Liver (tissue), 8 donors: ENCODE measurements at regions not wholly inside any gene's neighbourhood (a gene's known extent, or its start where the extent isn't known, plus 50 kb on each side); places are given as distances from the start of the nearest gene placed in this dataset.

ENCODE experiments used
- DNase-seq: peaks from one replicate; pipeline ENCODE4 v3.0.0-alpha.2; 2017; ENCODE audit warnings: low spot score
- H3K27ac ChIP-seq, 2 donors: one replicate each; pipeline ENCODE4 v1.7.0; 2013; ENCODE audit warnings: inconsistent platforms in 2 of 2, low read length in 2 of 2, control low read depth in 1 of 2, low read depth in 1 of 2, mild to moderate bottlenecking in 1 of 2
- H3K27me3 ChIP-seq, 4 donors: one replicate each; pipeline versions ENCODE4 v1.6.1 to v1.7.0; 2013; ENCODE audit warnings: low read length in 3 of 4, inconsistent platforms in 1 of 4, mild to moderate bottlenecking in 1 of 4, moderate library complexity in 1 of 4; ENCODE audit not compliant: control insufficient read depth in 4 of 4, insufficient read depth in 4 of 4
- H3K36me3 ChIP-seq, 4 donors: one replicate each; pipeline versions ENCODE4 v1.6.1 to v1.7.0; 2013; ENCODE audit warnings: low read length in 3 of 4, mild to moderate bottlenecking in 3 of 4, low read depth in 1 of 4, moderate library complexity in 1 of 4; ENCODE audit not compliant: control insufficient read depth in 4 of 4, insufficient read depth in 3 of 4
- H3K4me1 ChIP-seq, 4 donors: one replicate each; pipeline versions ENCODE4 v1.6.1 to v1.7.0; 2013; ENCODE audit warnings: low read length in 3 of 4, mild to moderate bottlenecking in 3 of 4, moderate library complexity in 1 of 4; ENCODE audit not compliant: control insufficient read depth in 4 of 4, insufficient read depth in 4 of 4
- H3K4me3 ChIP-seq, 3 donors: one replicate each; pipeline versions ENCODE4 v1.6.1 to v1.7.0; 2013; ENCODE audit warnings: low read length in 3 of 3, control low read depth in 1 of 3, low read depth in 1 of 3, mild to moderate bottlenecking in 1 of 3
- H3K9ac ChIP-seq, 2 donors: one replicate each; pipeline ENCODE4 v1.7.0; 2013; ENCODE audit warnings: low read length in 2 of 2, mild to moderate bottlenecking in 2 of 2, moderate library complexity in 2 of 2, control low read depth in 1 of 2, low read depth in 1 of 2
- H3K9me3 ChIP-seq, 4 donors: one replicate each; pipeline versions ENCODE4 v1.6.1 to v1.7.0; 2013; ENCODE audit warnings: low read length in 3 of 4; ENCODE audit not compliant: control insufficient read depth in 4 of 4
- CTCF ChIP-seq: fragments of 150-350 bp; IDR thresholded peaks from 2 replicates; pipeline ENCODE4 v1.5.1; 2017; ENCODE audit warnings: improper control_type of control experiment, low read depth, low read length; ENCODE audit not compliant: missing input control
- EGR1 ChIP-seq, 2 donors: IDR thresholded peaks; 2 replicates each; pipeline ENCODE4 v1.6.1; 2016 to 2018; ENCODE audit warnings: antibody characterized with exemption in 2 of 2, low read depth in 2 of 2
- FOXA1 ChIP-seq: IDR thresholded peaks from 2 replicates; pipeline ENCODE4 v1.6.1; 2016; ENCODE audit warnings: antibody characterized with exemption
- FOXA2 ChIP-seq: IDR thresholded peaks from 2 replicates; pipeline ENCODE4 v1.6.1; 2016; ENCODE audit warnings: antibody characterized with exemption
- GABPA ChIP-seq, 2 donors: IDR thresholded peaks in 1 of 2; conservative IDR thresholded peaks in 1 of 2; 2 replicates each; pipeline ENCODE4 v1.6.1; 2016; ENCODE audit warnings: antibody characterized with exemption in 2 of 2, mild to moderate bottlenecking in 1 of 2, moderate library complexity in 1 of 2
- HNF4A ChIP-seq, 2 donors: conservative IDR thresholded peaks; 2 replicates each; pipeline ENCODE4 v1.6.1; 2016; ENCODE audit warnings: antibody characterized with exemption in 2 of 2, mild to moderate bottlenecking in 2 of 2
- HNF4G ChIP-seq: IDR thresholded peaks from 2 replicates; pipeline ENCODE4 v1.6.1; 2016; ENCODE audit warnings: antibody characterized with exemption
- NR2F2 ChIP-seq: IDR thresholded peaks from 2 replicates; pipeline ENCODE4 v1.6.1; 2016; ENCODE audit warnings: antibody characterized with exemption
- RAD21 ChIP-seq, 2 donors: IDR thresholded peaks; 2 replicates each; pipeline ENCODE4 v1.6.1; 2016; ENCODE audit warnings: antibody characterized with exemption in 2 of 2, mild to moderate bottlenecking in 2 of 2
- RXRA ChIP-seq, 2 donors: IDR thresholded peaks; 2 replicates each; pipeline ENCODE4 v1.6.1; 2017 to 2018; ENCODE audit warnings: antibody characterized with exemption in 2 of 2, mild to moderate bottlenecking in 1 of 2
- SP1 ChIP-seq: IDR thresholded peaks from 2 replicates; pipeline ENCODE4 v1.6.1; 2018; ENCODE audit warnings: antibody characterized with exemption, mild to moderate bottlenecking
- TAF1 ChIP-seq: conservative IDR thresholded peaks from 2 replicates; pipeline ENCODE4 v1.6.1; 2016; ENCODE audit warnings: antibody characterized with exemption, mild to moderate bottlenecking
- YY1 ChIP-seq: IDR thresholded peaks from 2 replicates; pipeline ENCODE4 v1.6.1; 2016; ENCODE audit warnings: antibody characterized with exemption, mild to moderate bottlenecking
- WGBS: extraction: QIAGEN DNeasy Blood & Tissue Kit; methylation state at CpG from one replicate; pipeline ENCODE4 v1.1.7; 2013; 5-methylcytosine and 5-hydroxymethylcytosine counted together
- TF ChIP-seq, protein P1 (sequence below): IDR thresholded peaks from 2 replicates; pipeline ENCODE4 v1.6.1; 2016; ENCODE audit warnings: antibody characterized with exemption
- TF ChIP-seq, protein P2 (sequence below): IDR thresholded peaks from 2 replicates; pipeline ENCODE4 v1.6.1; 2016; ENCODE audit warnings: antibody characterized with exemption, mild to moderate bottlenecking
- TF ChIP-seq, protein P3 (sequence below): IDR thresholded peaks from 2 replicates; pipeline ENCODE4 v1.6.1; 2016; ENCODE audit warnings: antibody characterized with exemption
- TF ChIP-seq, protein P4 (sequence below): IDR thresholded peaks from 2 replicates; pipeline ENCODE4 v1.6.1; 2016; ENCODE audit warnings: antibody characterized with exemption
- donor health status: healthy.
- donor health status: healthy.
- donor health status: healthy.
- donor health status: healthy.
- donor health status: healthy.

DNA sequence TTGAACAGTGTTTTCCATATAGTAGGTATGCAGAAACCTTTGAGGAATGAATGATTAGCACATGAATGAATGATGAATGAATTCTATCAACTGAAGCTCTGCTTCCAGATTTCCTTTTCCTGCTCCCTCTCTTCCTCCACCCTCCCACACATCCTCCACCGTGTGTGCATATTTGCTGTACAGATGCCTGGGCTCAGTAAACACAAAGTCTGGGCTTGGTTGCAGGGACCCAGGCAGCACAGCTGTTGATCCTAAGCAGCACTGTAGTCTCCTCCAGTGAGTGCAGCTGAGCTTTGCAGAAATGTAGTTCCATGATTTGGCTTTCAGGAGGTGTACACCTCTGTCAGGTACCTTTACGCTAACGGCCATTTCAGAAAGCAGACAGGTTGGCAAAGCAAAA is 611.7 kb downstream of the NUF2 start:
- H3K9ac ChIP-seq: no peak overlapping the region
- no peak for DNase-seq
- TF ChIP-seq EGR1 (IDR thresholded peaks at IDR 0.05; ENCODE audit: low read depth in 2 of 2): no peak
- no peak for TF ChIP-seq NR2F2
- no peak for TF ChIP-seq SP1
- no peak for TF ChIP-seq HNF4G
- TF ChIP-seq, protein P1, sequence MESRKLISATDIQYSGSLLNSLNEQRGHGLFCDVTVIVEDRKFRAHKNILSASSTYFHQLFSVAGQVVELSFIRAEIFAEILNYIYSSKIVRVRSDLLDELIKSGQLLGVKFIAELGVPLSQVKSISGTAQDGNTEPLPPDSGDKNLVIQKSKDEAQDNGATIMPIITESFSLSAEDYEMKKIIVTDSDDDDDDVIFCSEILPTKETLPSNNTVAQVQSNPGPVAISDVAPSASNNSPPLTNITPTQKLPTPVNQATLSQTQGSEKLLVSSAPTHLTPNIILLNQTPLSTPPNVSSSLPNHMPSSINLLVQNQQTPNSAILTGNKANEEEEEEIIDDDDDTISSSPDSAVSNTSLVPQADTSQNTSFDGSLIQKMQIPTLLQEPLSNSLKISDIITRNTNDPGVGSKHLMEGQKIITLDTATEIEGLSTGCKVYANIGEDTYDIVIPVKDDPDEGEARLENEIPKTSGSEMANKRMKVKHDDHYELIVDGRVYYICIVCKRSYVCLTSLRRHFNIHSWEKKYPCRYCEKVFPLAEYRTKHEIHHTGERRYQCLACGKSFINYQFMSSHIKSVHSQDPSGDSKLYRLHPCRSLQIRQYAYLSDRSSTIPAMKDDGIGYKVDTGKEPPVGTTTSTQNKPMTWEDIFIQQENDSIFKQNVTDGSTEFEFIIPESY: no peak
- TF ChIP-seq, protein P2, sequence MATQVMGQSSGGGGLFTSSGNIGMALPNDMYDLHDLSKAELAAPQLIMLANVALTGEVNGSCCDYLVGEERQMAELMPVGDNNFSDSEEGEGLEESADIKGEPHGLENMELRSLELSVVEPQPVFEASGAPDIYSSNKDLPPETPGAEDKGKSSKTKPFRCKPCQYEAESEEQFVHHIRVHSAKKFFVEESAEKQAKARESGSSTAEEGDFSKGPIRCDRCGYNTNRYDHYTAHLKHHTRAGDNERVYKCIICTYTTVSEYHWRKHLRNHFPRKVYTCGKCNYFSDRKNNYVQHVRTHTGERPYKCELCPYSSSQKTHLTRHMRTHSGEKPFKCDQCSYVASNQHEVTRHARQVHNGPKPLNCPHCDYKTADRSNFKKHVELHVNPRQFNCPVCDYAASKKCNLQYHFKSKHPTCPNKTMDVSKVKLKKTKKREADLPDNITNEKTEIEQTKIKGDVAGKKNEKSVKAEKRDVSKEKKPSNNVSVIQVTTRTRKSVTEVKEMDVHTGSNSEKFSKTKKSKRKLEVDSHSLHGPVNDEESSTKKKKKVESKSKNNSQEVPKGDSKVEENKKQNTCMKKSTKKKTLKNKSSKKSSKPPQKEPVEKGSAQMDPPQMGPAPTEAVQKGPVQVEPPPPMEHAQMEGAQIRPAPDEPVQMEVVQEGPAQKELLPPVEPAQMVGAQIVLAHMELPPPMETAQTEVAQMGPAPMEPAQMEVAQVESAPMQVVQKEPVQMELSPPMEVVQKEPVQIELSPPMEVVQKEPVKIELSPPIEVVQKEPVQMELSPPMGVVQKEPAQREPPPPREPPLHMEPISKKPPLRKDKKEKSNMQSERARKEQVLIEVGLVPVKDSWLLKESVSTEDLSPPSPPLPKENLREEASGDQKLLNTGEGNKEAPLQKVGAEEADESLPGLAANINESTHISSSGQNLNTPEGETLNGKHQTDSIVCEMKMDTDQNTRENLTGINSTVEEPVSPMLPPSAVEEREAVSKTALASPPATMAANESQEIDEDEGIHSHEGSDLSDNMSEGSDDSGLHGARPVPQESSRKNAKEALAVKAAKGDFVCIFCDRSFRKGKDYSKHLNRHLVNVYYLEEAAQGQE: no peak
- TF ChIP-seq HNF4A (conservative IDR thresholded peaks at IDR 0.05): no peak
- TF ChIP-seq, protein P3, sequence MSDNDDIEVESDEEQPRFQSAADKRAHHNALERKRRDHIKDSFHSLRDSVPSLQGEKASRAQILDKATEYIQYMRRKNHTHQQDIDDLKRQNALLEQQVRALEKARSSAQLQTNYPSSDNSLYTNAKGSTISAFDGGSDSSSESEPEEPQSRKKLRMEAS: no peak
- no peak for TF ChIP-seq GABPA (IDR thresholded peaks at IDR 0.05 in 1 of 2, conservative IDR thresholded peaks at IDR 0.05 in 1 of 2)
- H3K36me3 ChIP-seq: no peaks in the 10 kb centered on the region
- H3K4me3 ChIP-seq: no peak overlapping the region
- H3K4me1 ChIP-seq: no peaks in the 10 kb centered on the region
- H3K27ac ChIP-seq: no peak overlapping the region
- no peaks in the 10 kb centered on the region for H3K9me3 ChIP-seq
- no peaks in the 10 kb centered on the region for H3K27me3 ChIP-seq
- 53% methylated on average over 3 of the region's 3 CpGs for WGBS

DNA sequence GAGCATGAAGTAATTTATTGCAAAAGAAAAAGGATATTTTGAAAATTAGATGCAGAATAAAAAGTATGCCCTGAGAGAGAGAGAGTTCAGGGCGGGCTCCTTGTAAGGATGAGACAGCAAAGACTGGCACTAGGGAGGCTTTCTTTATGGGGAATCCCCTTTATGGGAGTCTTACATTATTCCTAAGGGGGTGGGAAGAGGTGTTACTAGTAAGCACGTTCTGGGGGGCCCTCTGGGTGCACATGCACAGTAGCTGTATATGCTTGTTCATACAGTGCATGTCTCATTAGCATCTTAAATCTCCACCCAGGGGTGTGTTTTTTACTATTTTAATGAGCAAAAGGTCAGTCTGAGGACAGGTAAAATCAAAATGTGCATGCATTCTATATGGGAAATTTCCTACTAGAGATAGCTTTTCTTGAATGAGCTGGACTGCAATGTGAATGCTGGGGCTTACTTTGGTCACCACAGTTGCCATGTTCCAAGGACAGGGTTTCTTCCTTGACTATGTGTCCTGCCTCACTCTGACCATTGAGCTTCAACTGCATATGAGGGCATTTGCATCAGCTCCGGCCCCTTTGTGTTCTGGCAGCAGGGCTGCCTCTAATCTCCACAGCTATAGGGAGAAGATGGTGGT is 614.1 kb downstream of the NUF2 start:
- H3K27ac ChIP-seq: no peak overlapping the region
- H3K36me3 ChIP-seq: no peaks in the 10 kb centered on the region
- no peak overlapping the region for H3K4me3 ChIP-seq
- 80% methylated on average over 3 of the region's 3 CpGs for WGBS
- no peaks in the 10 kb centered on the region for H3K27me3 ChIP-seq
- H3K4me1 ChIP-seq: no peaks in the 10 kb centered on the region
- H3K9me3 ChIP-seq: no peaks in the 10 kb centered on the region
- no peak for DNase-seq
- no peak overlapping the region for H3K9ac ChIP-seq
- no peak for TF ChIP-seq EGR1 (IDR thresholded peaks at IDR 0.05; ENCODE audit: low read depth in 2 of 2)
- no peak for TF ChIP-seq GABPA (IDR thresholded peaks at IDR 0.05 in 1 of 2, conservative IDR thresholded peaks at IDR 0.05 in 1 of 2)
- TF ChIP-seq HNF4A (conservative IDR thresholded peaks at IDR 0.05): no peak
- no peak for TF ChIP-seq RXRA (IDR thresholded peaks at IDR 0.05)
- no peak for TF ChIP-seq SP1
- no peak for TF ChIP-seq CTCF
- TF ChIP-seq, protein P3: no peak
- no peak for TF ChIP-seq RAD21 (IDR thresholded peaks at IDR 0.05)
- TF ChIP-seq, protein P2: no peak
- no peak for TF ChIP-seq FOXA1
- no peak for TF ChIP-seq TAF1
- TF ChIP-seq NR2F2: no peak
- TF ChIP-seq, protein P4, sequence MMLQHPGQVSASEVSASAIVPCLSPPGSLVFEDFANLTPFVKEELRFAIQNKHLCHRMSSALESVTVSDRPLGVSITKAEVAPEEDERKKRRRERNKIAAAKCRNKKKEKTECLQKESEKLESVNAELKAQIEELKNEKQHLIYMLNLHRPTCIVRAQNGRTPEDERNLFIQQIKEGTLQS: no peak
- no peak for TF ChIP-seq HNF4G
- TF ChIP-seq, protein P1: no peak
- no peak for TF ChIP-seq YY1
- TF ChIP-seq FOXA2: no peak
